ENCODE measurements at regions not wholly inside any gene's neighbourhood (a gene's known extent, or its start where the extent isn't known, plus 50 kb on each side); places are given as distances from the start of the nearest gene placed in this dataset.

DNA sequence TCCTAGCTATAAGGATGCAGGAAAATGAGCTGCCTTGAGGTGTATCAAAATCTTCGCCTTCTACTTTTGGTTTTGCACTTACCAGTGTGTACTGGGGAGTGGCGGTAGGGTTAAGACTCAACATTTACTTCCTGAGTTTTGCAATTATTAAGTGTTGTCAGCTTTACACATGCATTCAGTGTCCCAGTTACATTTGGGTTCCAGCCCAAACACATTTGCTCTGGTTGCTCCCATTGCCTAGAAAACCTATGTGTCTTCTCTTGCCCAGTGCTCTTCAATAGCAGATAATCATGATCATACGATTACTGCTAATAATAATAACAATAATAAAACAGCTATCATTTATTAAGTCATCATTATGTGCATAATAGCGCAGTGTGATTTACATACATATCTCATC is 241.5 kb upstream of the PAPPA start:
- no peak for DNase-seq

DNA sequence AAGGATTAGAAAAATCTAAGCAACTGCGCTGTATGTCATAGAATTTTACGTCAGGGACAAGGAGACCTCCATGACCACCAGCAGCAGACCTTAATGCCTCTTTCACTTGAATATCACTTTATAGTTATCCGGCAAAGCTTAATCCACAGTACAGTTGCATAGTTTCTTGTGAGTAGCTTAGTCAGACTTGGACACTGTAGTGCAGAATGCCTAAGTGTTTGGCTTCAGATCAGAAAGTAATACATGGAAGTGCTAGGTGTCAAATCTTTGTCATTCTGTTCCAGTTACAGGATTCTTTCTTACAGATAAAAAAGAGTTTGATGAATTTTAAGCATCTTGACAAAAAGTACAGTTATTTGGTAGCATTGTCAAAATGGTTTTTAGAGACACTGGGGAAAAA is 239.9 kb upstream of the PAPPA start:
- no peak for DNase-seq

DNA sequence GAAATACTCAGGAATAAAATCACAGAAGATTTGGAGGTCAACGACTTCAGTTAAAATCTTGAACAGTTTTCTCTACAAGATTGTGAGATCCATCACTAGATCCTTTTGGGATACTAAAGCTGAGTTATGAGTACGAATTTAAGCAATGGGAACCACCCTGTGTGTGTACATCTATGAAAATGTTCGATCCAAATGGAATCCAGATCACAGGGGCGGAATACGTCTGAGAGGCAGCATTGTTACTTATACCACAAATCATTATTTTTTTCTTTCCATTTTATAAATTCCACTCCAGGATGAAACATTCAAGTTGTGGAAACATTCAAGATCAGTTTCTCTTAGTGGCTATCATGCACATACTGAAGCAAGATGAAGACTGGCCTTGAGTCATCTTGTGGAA is 239.3 kb upstream of the PAPPA start:
- DNase-seq: no peak

DNA sequence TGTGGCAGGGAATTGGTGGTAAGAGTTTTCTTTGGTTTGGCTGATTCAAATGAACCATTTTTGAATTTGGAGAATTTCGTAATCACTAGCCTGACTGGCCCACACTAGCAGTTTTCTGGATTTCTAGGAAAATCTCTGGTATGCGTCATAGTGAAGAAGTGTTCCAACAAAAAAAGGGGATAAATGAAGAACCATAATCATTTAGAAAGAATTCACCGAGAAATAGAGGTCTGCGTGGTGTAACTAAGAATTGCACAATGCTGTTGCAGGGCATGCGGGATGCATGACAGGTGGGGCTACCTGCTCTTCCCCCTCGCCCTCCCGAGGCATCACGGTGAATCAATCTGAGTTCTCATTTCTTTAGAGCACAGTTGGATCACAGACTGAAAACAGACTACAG is 232.3 kb upstream of the PAPPA start:
- DNase-seq: no peak

DNA sequence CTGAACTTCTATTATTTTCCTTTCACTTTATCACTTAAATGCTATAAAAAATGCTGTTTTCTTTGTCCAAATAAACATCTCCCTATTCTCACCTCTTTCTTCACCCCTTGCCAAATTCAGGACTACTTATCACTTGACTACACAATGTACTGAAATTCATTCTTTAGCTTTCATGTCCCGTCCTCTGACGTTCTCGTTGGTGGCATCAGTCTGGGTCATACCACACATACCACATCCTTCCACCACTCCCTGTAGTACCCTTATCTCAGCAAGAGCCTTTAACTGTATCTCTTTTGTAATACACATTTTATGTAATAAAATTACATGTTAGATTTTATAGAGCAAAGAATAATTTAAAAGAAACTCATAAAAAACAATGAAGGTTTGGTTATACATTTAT is 231.1 kb upstream of the PAPPA start:
- no peak for DNase-seq

DNA sequence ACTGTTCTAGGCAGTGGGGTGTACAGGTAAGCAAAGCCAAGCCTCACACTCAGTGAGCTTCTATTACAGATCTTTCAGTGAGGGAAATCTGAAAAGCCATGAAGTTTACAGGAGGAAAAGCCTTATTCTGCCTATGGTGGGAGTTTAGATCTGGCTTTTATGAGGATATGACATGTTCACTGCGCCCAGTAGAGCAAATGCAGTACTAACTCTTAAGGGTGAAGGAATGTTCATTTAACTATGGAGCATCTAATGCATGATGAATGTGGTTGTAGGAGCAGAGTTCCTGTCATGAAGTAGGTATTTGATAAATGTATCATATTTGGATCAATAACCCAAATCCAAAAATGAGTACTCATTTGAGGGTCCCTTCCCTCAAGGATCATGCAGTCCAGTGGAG is 230.2 kb upstream of the PAPPA start:
- DNase-seq: no peak

DNA sequence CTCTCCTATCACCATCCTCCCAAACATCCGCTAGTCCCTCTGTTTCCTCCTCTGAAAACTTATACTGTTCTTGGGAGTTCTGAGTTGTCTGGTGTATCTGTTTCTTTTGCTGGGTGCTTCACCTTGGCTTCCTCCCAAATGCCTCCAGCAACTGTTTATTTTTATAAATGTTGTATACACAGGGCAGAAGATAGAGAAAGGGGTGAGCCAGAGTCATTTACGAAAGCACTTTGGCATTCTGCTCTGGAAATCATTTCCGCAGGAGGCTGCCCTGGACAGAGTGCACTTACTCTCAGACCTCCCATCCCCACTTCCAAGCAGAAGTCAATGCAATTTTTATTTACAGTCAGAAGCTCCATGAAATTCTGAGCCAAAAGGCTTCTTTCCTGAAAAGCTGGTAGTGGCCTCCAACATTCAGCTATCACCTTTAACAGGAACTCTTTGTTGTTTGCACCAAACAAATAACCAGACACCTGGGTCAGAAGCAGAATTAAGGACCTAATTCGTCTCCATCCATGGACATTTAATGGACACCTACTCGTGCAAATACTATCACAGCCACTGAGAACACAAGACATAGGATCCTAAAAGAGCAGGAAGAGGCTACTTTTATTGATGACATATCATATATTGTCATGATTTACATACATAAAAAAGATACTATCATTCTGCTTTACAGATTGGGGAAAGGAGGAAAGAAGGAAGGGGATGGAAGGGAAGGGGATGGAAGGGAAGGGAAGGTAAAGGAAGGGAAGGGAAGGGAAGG is 229.5 kb upstream of the PAPPA start:
- DNase-seq: no peak

DNA sequence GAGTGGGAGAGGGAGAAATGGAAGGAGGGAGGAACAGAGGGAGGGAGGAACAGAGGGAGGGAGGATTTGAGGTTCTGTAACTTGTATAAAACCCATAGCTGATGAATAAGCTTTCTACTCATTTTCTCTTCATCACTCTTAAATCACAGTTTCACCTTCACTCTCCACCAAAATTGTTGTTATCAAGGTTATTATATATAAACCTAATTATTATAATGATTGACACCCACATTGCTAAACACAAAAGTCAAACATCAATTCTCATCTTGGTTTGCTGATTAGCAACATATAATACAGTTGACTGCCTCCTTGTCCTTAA is 229.0 kb upstream of the PAPPA start:
- DNase-seq: no peak

DNA sequence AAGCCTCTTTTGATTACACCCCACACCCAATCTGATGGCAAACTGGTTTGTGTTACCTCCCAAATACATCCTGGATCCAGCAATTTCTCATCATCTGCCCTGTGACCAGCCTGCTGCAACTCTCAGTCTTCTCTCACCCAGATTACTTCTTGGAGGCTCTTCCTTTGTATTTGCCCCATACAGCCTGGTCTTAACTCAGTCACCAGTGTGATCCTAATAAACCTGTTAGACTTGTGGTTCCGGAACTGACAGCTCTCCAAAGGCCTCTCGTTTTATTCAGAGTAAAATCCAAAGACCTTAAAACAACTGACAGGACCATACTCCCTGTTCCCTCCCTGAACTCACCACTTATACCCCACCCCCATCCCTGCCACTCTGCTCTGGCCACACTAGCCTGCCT is 228.2 kb upstream of the PAPPA start:
- no peak for DNase-seq

DNA sequence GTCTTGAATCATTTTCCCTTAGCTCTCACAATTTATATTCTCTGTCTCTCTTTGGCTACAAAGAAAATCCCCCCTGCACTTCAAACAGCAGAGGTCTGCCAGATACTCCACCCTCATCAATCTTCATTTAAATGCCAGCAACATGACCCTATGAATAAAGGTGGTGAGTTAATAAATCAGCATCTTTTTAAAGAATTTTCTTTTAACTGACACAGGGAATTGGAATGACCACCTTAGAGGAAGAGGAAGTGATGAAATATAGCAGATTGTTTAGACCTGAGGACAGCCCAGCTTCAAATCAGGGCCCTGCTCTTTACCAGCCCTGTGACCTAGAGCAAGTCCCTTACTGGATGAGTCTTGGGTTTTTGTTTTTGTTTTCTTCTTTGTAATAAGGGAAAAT is 223.1 kb upstream of the PAPPA start:
- no peak for DNase-seq

DNA sequence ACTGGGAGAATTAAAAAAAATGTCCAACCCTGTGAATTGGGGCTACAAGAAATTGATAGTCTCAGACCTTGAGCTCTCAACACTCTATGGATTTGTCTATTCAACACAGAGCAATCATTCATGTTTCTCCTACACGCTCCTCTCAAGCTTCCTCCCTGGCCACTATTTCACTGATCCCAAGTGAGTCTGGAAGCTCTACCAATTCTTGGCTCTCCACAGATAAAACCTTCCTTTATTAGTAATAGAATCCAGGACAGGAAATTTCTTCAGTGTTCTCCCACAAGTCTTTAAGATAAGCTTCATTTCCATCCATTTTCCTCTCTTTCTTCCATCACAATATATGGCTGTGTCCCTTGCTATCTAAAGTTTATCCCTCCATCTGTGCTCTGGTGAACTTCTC is 215.1 kb upstream of the PAPPA start:
- DNase-seq: no peak

DNA sequence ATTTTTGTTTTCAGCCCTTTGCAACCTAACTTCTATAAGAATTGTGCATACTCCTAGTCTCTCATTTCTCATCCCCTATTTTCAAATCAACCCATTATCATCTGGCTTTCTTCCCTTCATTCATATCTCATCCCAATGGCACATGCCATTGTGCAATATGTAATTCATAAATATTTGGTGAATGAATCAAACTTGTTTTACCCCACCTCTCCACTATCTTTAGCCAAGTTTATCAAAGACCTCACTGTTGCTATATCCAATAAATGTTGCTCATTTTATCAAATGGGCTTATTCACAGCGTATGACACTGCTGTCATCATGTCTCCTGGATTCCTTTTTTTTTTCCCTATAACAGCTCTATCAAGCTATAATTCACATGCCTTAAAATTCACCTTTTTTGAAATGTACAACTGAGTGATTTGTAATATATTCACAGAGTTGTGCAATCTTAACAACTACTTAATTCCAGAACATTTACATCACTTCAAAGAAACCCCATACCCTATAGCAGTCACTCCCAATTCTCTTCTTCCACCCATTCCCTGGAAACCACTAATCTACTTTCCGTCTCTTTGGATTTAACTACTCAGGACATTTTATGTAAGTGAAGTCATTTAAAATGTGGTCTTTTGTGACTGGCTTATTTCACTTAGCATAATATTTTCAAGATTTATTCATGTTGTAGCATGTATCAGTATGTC is 214.4 kb upstream of the PAPPA start:
- DNase-seq: no peak

DNA sequence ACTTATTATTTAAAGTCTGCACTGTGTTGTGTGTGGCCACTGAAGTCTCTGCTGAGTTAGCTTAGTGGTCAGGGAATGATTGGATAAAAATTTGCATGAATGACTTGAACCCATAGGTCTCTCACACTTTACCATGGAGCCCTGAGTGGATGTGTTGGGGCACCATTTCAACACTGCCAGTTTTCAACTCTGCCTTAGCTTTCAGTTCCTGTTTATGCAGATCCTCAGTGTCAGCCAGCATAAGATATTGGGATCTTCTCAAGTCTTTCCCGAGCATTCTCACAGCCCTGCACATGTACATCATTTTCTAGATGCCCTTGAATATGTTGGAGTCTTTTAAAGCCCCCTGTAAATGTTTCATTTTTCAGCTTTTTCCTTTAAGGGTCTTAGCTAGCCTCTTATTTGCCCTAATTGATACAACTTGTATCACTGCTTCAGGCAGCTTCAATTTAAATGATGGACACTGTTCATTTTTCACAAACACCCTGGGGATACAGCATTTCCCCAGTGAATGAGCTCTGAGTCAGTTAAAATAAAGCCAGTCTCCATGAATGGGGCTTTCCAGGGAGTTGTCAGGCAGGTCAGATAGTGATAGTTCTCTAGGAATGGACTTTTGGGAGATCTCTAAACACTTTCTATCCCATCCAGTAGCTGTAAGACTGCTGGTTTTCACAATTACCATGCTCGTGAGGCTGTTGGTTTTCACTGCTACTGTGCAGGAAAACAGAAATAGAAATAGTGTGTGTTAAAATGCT is 211.9 kb upstream of the PAPPA start:
- DNase-seq: no peak

DNA sequence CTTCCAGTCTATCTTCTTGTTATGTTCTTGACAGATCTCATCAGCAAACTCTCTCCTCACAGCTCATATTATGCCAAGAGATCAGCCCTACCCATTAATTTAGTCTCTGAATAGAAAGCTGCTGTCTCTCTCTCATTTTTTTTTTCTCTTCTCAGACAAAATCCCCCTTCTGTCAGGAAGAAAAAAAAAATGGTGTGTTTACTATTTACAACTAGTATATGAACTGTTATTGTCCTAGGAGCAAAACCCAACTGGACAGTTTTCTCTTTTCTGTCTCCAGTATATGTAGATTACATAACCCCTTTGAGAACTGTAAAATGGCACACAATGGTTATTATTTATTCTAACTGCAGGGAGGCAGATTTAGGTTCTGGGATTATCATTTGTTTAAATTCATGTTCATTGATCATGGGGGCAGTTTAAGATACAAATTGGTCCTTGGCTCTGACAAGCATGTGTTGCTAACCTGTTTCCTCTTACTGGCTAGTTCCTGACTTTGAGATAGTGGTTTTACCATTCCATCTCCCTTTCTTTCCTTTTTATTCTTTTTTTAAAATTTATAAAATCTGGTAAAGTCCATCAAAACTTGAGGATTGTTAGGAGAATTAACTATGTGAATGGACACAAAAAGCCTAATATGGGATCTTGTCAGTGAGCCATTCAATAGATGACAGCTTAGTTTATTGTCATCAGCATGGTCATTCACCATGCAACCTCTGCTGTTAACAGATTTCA is 210.0 kb upstream of the PAPPA start:
- DNase-seq: no peak

DNA sequence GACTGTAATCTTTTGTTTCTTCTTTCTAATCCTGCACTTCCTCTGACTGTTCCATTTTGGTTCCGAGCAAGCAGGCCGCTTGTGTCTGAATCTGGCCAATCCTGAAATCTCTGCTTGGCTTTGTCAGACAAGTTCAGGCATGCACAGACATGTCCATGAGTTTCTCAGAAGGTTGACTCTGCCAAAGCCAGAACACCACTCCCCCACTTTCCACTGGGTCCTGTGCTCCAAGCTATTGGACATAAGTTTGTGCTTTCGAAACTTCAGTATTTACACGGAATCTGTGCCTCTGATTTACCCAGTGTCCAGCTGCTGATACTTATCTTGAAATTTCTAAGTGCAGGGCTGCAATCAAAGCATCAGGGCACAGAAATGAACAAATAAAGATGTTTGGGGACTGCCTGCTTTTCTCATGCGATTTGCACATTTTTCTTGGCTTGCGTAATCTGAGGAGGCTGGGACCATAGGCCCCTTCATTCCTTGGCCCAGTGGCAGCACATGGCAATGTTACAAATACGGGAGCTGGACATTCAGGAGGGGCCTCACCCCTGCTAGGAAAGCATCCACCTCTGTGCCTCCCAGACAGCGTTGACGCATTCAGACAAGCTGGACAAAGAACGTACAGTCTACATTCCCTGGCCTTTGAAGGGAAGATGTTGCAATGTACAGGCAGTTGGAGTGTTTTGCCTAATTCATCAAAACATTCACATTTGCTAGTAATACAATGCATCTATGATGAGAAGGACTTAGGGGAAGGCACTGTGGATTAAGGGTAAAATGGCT is 209.2 kb upstream of the PAPPA start:
- no peak for DNase-seq

DNA sequence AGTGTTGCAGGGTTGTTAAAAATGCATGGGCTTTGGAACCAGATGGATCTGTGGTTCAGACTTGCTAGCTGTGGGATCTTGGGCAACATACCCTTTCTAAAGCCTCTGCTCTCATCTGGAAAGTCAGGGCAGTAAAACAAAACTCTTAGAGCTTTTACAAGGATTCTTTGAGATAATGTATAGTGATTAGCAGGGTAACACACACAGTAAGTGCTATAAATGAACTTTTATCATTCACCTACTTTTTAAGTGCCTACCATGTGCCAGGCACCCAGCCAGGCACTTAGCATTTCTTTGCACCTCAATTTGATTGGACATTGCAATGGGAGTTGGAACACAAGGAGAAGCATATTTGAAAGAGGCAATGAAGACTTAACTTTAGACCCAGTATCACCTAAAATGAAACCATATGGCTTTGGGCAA is 208.6 kb upstream of the PAPPA start:
- DNase-seq: no peak

DNA sequence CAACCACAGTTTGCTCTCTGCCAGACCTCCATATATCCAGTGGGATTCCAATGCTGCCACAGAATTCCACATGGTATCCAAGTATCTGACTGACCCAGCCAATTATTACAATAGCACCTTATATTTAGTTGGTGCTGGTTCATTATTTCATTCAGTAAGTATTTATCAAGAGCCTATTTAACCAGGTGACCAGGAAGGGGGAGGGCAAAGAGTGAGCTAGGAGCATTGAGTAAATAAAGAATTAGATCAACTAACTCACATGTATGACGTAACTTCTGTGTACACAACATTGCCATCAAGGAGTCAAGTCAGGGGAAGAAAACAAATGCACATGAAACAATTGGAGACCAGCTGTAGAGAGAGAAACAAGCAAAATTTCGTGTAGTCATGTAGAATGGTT is 207.1 kb upstream of the PAPPA start:
- no peak for DNase-seq

DNA sequence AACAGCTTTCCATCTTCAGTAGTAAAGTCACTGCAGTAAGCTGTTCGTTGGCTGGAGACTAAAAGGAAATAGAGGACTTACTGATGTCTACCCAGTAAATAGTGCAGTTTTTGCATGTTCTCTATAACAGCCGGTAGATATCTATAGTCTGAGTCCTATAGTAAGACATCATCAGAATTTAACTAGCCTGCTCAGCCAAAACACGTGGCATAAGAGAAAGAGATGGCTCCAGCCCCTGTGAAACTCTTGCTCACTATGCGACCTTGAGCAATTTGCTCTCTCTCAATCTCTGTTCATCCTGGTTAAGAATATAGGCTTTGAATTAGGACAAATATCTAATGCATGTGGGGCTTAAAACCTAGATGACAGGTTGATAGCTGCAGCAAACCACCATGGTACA is 201.6 kb upstream of the PAPPA start:
- no peak for DNase-seq

DNA sequence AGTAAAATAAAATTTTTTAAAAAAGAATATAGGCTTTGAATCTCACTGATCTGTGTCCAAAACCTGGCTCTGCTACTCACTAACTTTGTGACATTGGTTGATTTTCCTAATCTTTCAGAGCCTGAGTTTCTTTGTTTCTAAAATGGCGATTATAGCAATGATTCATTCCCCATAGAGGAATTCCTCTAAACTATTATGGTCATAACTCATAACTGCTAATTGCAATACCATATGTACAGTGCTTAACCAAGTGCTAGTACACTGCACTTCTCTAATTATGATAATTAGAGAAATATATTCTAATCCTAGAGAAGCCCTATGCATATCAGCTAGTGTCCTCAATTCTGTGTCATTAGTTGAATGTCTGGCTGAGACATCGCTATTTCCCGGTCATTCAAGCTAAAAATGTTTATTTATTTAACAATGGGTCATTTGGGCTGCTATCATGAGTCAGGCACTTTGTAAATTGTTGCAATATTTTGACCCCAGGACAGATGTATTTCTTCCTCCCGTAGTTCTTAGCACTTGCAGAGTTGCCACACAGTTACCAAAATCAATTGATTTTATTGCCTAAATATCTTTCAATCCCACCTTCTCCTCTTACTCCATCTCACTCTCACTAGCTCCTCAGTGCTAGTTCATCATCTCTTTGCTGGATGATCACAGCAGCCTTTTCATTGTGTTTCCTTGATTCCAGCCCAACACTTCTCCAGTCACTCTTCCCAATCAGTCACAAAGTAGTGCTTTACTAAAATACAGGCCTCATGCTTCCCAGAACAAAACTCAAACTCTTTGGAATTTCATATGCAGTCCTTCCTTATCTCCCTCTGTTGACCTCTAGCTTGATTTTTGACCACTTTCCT is 200.9 kb upstream of the PAPPA start:
- no peak for DNase-seq

DNA sequence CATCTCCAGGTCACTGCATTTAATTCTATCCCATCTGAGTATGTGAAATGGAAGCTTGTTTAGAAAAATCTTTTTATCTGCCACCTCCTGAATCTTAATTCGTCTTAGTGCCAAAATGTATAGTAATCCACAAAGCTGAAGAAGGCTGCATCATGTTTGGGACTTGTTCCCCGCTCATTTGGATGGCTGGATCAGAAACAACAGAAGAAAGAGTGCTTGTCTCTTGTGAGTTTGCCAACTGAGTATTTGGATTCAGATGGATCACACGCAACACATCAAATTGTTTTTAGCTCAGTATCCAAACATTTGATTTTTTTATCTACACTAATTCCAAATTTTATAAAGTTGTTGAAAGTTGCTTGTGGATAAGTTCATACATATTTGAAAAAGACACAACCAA is 197.2 kb upstream of the PAPPA start:
- DNase-seq: no peak

DNA sequence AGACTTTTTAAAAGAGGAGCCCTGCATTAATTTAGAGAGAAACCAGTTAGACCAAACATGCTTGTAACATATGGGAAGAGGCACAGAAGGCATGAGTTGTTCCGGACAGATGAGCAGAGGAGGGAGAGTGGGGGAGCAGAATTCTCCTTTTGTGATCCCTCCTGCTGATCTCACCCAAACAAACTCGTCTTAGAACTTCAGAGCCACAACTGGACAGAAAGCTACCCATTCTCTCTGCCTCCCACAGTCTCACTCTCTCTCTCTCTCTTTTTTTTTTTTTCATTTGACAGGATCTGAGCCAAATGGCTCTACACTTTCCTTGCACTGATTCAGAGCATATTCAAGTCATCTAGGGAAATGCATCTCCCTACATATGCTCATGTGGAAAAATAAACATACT is 196.0 kb upstream of the PAPPA start:
- DNase-seq: no peak
